SK-N-SH (cell line): ENCODE measurements at regions not wholly inside any gene's neighbourhood (a gene's known extent, or its start where the extent isn't known, plus 50 kb on each side); places are given as distances from the start of the nearest gene placed in this dataset.

ENCODE experiments used
- CTCF ChIP-seq: fragments of 200-600 bp; sonication (generic); IDR thresholded peaks from 2 replicates; pipeline ENCODE4 v1.6.1; 2017; ENCODE audit warnings: antibody characterized with exemption, mild to moderate bottlenecking, moderate library complexity
- ELF1 ChIP-seq: IDR thresholded peaks from 2 replicates; pipeline ENCODE4 v1.4.0; 2012
- EZH2phosphoT487 ChIP-seq: fragments of 200-600 bp; sonication (generic); IDR thresholded peaks from 2 replicates; pipeline ENCODE4 v1.6.1; 2017; ENCODE audit warnings: low read depth, mixed run types, mild to moderate bottlenecking, antibody characterized with exemption, moderate library complexity, borderline replicate concordance
- NRF1 ChIP-seq: IDR thresholded peaks from 2 replicates; pipeline ENCODE4 v1.6.1; 2012; ENCODE audit warnings: low read depth, mild to moderate bottlenecking, low read length
- RAD21 ChIP-seq: IDR thresholded peaks from 2 replicates; pipeline ENCODE4 v1.6.1; 2012; ENCODE audit warnings: mild to moderate bottlenecking, low read length
- SIN3A ChIP-seq: IDR thresholded peaks from 2 replicates; pipeline ENCODE4 v1.6.1; 2012; ENCODE audit warnings: low read depth, mild to moderate bottlenecking, low read length, moderate library complexity, borderline replicate concordance
- TAF1 ChIP-seq: IDR thresholded peaks from 2 replicates; pipeline ENCODE4 v1.6.1; 2012; ENCODE audit warnings: low read depth, mild to moderate bottlenecking, low read length, moderate library complexity, borderline replicate concordance
- USF1 ChIP-seq: IDR thresholded peaks from 2 replicates; pipeline ENCODE4 v1.4.0; 2012; ENCODE audit warnings: low read depth, borderline replicate concordance
- USF2 ChIP-seq: fragments of 150-350 bp; IDR thresholded peaks from 2 replicates; pipeline ENCODE4 v1.6.1; 2017; ENCODE audit warnings: antibody characterized with exemption, low read length, low read depth, borderline replicate concordance

- no peak for TF ChIP-seq CTCF
- TF ChIP-seq USF1 = no peak
- no peak for TF ChIP-seq SIN3A
- TF ChIP-seq EZH2phosphoT487 = no peak
- no peak for TF ChIP-seq ELF1
- TF ChIP-seq USF2 = no peak
- TF ChIP-seq TAF1 = no peak
- no peak for TF ChIP-seq RAD21
- no peak for TF ChIP-seq NRF1
Measured at GRCh38 chr16:65473699-65474098, 351.8 kb upstream of the CDH11 start.
